GM18907 (cell line): ENCODE measurements at regions not wholly inside any gene's neighbourhood (a gene's known extent, or its start where the extent isn't known, plus 50 kb on each side); places are given as distances from the start of the nearest gene placed in this dataset.

Source experiments
- ATAC-seq: cut with Tn5 transposase; IDR thresholded peaks from one replicate; pipeline ENCODE4 v1.9.1; 2021; ENCODE audit warnings: mild to moderate bottlenecking, moderate library complexity; ENCODE audit not compliant: unreplicated experiment

GRCh38 chr7:113998934-113999333, 80.1 kb upstream of the PPP1R3A start:
- no peak for ATAC-seq

- ATAC-seq: no peak
Observed at GRCh38 chr7:113996405-113996804, 77.6 kb upstream of the PPP1R3A start.

- ATAC-seq: no peak
Observed at GRCh38 chr7:113986216-113986615, 67.4 kb upstream of the PPP1R3A start.

GRCh38 chr7:113976508-113976907, 57.7 kb upstream of the PPP1R3A start:
- ATAC-seq: no peak

- ATAC-seq: no peak
Observed at GRCh38 chr7:113968713-113969112, 49.9 kb upstream of the PPP1R3A start.
